ENCODE measurements at regions not wholly inside any gene's neighbourhood (a gene's known extent, or its start where the extent isn't known, plus 50 kb on each side); places are given as distances from the start of the nearest gene placed in this dataset.

DNA sequence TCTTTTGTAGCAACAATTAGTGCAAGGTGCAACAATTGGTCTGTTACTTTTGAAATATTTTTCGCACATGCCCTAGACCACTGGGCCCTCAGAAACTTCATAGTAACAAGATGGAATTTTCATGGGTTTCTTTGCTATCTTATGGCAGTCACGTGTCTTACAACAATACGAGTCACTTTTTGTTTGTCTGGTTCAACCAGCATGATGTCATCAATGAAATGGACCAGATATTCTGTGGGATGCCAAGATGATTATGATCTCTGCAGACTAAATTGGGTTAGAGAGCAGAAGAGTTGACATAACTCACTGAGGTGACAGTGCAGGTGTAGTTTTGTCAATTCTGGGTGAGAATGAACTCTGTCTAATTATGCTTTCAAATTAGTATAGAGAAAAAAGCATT is 239.6 kb upstream of the RIOK2 start:
- no peak for DNase-seq (ENCODE audit: extremely low spot score in 2 of 2)
- Histone ChIP-seq H3K36me3 (no peaks in the 10 kb centered on the region), H3K9me3 (no peaks in the 10 kb centered on the region), H3K27ac (no peak overlapping the region), H3K27me3 (no peaks in the 10 kb centered on the region), H3K4me1 (no peaks in the 10 kb centered on the region), H3K4me3 (no peak overlapping the region)
- TF ChIP-seq POLR2AphosphoS5 (IDR thresholded peaks at IDR 0.05; ENCODE audit: insufficient read depth in 1 of 2, low read depth in 1 of 2) (no peak), POLR2A (IDR thresholded peaks at IDR 0.05) (no peak)
- TF ChIP-seq, protein P1, sequence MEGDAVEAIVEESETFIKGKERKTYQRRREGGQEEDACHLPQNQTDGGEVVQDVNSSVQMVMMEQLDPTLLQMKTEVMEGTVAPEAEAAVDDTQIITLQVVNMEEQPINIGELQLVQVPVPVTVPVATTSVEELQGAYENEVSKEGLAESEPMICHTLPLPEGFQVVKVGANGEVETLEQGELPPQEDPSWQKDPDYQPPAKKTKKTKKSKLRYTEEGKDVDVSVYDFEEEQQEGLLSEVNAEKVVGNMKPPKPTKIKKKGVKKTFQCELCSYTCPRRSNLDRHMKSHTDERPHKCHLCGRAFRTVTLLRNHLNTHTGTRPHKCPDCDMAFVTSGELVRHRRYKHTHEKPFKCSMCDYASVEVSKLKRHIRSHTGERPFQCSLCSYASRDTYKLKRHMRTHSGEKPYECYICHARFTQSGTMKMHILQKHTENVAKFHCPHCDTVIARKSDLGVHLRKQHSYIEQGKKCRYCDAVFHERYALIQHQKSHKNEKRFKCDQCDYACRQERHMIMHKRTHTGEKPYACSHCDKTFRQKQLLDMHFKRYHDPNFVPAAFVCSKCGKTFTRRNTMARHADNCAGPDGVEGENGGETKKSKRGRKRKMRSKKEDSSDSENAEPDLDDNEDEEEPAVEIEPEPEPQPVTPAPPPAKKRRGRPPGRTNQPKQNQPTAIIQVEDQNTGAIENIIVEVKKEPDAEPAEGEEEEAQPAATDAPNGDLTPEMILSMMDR (IDR thresholded peaks at IDR 0.05): no peak
- intact Hi-C loops (cut with DNase I): no loop called here

- H3K27me3 ChIP-seq: no peaks in the 10 kb centered on the region
- no peaks in the 10 kb centered on the region for H3K9me3 ChIP-seq
- no peak overlapping the region for H3K27ac ChIP-seq
- DNase-seq (ENCODE audit: extremely low spot score in 2 of 2): no peak
- TF ChIP-seq POLR2A (IDR thresholded peaks at IDR 0.05) (no peak), POLR2AphosphoS5 (IDR thresholded peaks at IDR 0.05; ENCODE audit: insufficient read depth in 1 of 2, low read depth in 1 of 2) (no peak)
- TF ChIP-seq, protein P1 (IDR thresholded peaks at IDR 0.05): no peak
- no peaks in the 10 kb centered on the region for H3K4me1 ChIP-seq
- intact Hi-C loops (cut with DNase I): no loop called here
- no peak overlapping the region for H3K4me3 ChIP-seq
- no peaks in the 10 kb centered on the region for H3K36me3 ChIP-seq
Observed at GRCh38 chr5:97425511-97425910, 242.5 kb upstream of the RIOK2 start.

DNA sequence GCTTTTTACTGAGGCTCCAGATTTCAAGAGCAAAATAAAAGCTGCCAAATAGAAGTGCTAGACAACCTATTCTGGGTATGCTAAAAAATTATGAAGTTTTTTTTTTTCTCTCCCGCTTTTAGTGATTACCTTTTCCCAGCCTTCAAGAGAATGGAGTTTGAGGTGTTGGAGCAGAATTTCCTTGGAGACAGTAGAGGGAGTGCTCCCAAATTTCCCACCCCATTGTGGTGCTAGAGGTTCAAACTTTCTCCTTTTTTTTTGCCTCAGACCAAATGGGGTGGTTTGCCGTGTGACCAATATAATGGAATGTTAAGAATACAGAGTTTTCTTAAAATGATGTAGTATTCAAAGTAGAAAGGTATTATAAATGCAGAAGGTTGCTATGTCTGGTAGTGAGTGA is 244.2 kb upstream of the RIOK2 start:
- H3K4me3 ChIP-seq: no peak overlapping the region
- intact Hi-C loops (cut with DNase I): no loop called here
- no peaks in the 10 kb centered on the region for H3K4me1 ChIP-seq
- no peak for DNase-seq (ENCODE audit: extremely low spot score in 2 of 2)
- no peak overlapping the region for H3K27ac ChIP-seq
- H3K9me3 ChIP-seq: no peaks in the 10 kb centered on the region
- no peak for TF ChIP-seq POLR2AphosphoS5 (IDR thresholded peaks at IDR 0.05; ENCODE audit: insufficient read depth in 1 of 2, low read depth in 1 of 2)
- no peak for TF ChIP-seq POLR2A (IDR thresholded peaks at IDR 0.05)
- TF ChIP-seq, protein P1 (IDR thresholded peaks at IDR 0.05): no peak
- H3K27me3 ChIP-seq: no peaks in the 10 kb centered on the region
- H3K36me3 ChIP-seq: no peaks in the 10 kb centered on the region

GRCh38 chr5:97434021-97434420 is 251.0 kb upstream of the RIOK2 start:
- Histone ChIP-seq H3K9me3 (no peaks in the 10 kb centered on the region), H3K27me3 (no peaks in the 10 kb centered on the region), H3K4me3 (no peak overlapping the region), H3K36me3 (no peaks in the 10 kb centered on the region), H3K4me1 (no peaks in the 10 kb centered on the region), H3K27ac (no peak overlapping the region)
- TF ChIP-seq POLR2A (IDR thresholded peaks at IDR 0.05) (no peak), POLR2AphosphoS5 (IDR thresholded peaks at IDR 0.05; ENCODE audit: insufficient read depth in 1 of 2, low read depth in 1 of 2) (no peak)
- TF ChIP-seq, protein P1 (IDR thresholded peaks at IDR 0.05): no peak
- no peak for DNase-seq (ENCODE audit: extremely low spot score in 2 of 2)
- intact Hi-C loops (cut with DNase I): no loop called here

GRCh38 chr5:97436405-97436804 is 253.4 kb upstream of the RIOK2 start:
- Histone ChIP-seq H3K4me3 (no peak overlapping the region), H3K4me1 (no peaks in the 10 kb centered on the region), H3K27me3 (no peaks in the 10 kb centered on the region), H3K9me3 (no peaks in the 10 kb centered on the region), H3K36me3 (no peaks in the 10 kb centered on the region), H3K27ac (no peak overlapping the region)
- TF ChIP-seq, protein P1 (IDR thresholded peaks at IDR 0.05): no peak
- no peak for TF ChIP-seq POLR2A (IDR thresholded peaks at IDR 0.05)
- TF ChIP-seq POLR2AphosphoS5 (IDR thresholded peaks at IDR 0.05; ENCODE audit: insufficient read depth in 1 of 2, low read depth in 1 of 2): no peak
- intact Hi-C loops (cut with DNase I): no loop called here
- DNase-seq (ENCODE audit: extremely low spot score in 2 of 2): no peak
